HG02943 (cell line): ENCODE measurements at regions not wholly inside any gene's neighbourhood (a gene's known extent, or its start where the extent isn't known, plus 50 kb on each side); places are given as distances from the start of the nearest gene placed in this dataset.
"Not testable (repeated sequence)": the region's sequence is repeated elsewhere in the genome, so short reads cannot be mapped to it uniquely, and the experiment has no call there.

Source experiments
- ATAC-seq: cut with Tn5 transposase; IDR thresholded peaks from one replicate; pipeline ENCODE4 v1.9.1; 2021; ENCODE audit warnings: mild to moderate bottlenecking, low read depth, moderate library complexity; ENCODE audit not compliant: unreplicated experiment

DNA sequence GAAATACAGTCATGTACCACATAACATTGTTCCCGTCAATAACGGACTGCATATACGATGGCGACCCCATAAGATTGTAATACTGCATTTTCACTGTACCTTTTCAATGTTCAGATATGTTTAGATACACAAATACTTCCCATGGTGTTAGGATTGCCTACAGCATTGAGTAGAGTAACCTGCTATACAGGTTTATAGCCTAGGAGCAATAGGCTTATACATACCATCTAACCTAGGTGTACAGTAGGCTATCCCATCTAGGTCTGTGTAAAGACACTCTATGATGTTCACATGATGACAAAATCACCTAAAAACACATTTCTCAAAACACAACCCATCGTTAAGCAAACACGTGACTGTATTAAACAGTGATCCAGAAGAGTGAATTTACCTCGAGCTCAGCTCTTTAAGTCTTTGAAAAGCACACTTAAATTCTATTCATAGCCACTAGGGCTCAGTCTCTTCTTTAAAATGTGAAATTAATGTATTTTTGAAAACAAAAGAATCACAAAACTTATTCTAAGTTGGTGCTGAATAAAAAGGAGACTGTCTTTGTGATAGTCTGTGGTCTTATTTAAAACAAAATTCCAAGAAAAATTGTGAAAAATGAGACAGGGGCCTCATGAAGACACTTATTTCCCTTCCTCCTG, 239.1 kb upstream of the ARID2 start:
- ATAC-seq: no peak

DNA sequence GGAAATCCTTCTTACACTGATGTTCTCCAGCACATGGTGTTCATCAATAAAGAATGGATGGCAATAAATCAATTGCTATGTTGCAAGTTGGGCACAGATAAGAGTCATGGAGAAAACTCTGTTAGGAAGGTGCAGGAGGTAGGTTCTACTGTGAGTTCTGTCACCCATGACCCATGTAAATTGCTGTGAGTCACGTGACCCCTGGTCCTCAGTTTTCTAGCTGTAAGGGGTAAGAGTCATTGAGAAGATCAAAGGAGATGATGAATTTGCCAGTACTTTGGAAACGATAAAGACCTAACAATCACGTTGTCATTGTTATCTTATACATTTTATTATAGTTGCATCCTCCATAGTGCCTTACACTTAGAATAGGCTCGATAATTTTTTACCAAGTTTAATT, 235.2 kb upstream of the ARID2 start:
- ATAC-seq: no peak

- no peak for ATAC-seq
These were observed 230.9 kb upstream of the ARID2 start for GRCh38 chr12:45498645-45499044.

GRCh38 chr12:45502481-45503128, 226.9 kb upstream of the ARID2 start:
- no peak for ATAC-seq

GRCh38 chr12:45503899-45504298, 225.6 kb upstream of the ARID2 start:
- no peak for ATAC-seq

GRCh38 chr12:45504316-45505010, 225.0 kb upstream of the ARID2 start:
- no peak for ATAC-seq

DNA sequence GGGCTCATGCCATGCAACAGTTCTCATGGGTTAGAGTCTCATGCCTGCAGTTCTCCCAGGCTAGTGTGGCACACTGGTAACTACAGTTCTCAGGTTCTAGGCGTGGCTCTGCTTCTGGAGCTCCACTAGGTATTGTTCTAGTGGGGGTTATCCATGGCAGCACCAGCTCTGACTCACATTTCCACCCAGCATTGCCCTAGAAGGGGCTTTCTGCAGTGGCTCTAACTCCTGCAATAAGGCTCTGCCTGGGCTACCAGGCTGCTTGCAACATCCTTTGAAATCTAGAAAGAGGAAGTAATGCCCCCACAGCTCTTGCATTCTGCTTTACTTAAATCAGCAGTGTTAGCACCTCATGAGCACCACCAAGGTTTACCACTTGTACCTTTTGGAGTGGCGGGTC, 220.3 kb upstream of the ARID2 start:
- no peak for ATAC-seq

GRCh38 chr12:45509621-45510020, 219.9 kb upstream of the ARID2 start:
- no peak for ATAC-seq

DNA sequence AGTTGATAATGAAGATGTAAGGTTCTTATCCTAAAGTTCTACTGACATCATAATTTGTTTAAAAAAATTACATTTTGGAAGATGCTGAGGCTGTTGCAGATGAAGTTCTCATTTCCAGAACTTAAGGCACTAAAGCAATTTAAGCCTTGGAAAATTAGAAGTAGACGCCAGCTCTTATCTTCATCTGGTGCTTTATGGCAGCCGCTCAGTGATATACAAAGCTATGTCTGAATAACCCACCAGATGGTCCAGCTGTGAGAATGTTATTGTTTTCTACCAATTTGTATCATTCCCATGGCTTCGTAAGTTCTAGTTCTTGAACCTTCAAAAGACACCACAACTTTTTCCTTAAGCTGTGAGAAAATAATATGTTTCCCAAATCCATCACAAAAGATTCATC, 212.1 kb upstream of the ARID2 start:
- no peak for ATAC-seq

- no peak for ATAC-seq
These were observed 210.9 kb upstream of the ARID2 start for GRCh38 chr12:45518291-45519235.

- no peak for ATAC-seq
These were observed 207.3 kb upstream of the ARID2 start for GRCh38 chr12:45522227-45522626.

- ATAC-seq: not testable (repeated sequence)
These were observed 202.7 kb upstream of the ARID2 start for GRCh38 chr12:45526823-45527222.

DNA sequence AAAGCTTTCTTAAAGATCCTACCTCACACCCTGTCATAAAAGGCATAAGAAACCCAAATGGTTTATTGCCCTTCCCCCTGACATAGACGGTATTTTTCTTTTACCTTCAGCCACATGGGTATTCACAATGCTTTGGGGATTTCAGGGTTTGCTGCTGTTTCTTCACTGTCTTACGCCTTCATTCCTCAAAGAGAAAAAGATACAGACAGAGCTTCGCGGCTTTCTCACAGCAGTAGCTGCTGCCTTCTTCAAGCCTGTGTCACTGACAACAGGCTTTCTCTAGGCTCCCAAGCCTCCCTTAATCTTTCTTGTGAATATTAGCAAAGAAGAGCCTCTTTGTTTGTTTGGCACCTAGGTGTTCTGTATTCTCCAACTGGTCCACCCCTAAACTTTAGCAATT, 197.4 kb upstream of the ARID2 start:
- ATAC-seq: no peak

- no peak for ATAC-seq
These were observed 193.8 kb upstream of the ARID2 start for GRCh38 chr12:45535610-45536180.

GRCh38 chr12:45536284-45536683, 193.2 kb upstream of the ARID2 start:
- ATAC-seq: no peak

GRCh38 chr12:45540661-45541341, 188.7 kb upstream of the ARID2 start:
- ATAC-seq: no peak

DNA sequence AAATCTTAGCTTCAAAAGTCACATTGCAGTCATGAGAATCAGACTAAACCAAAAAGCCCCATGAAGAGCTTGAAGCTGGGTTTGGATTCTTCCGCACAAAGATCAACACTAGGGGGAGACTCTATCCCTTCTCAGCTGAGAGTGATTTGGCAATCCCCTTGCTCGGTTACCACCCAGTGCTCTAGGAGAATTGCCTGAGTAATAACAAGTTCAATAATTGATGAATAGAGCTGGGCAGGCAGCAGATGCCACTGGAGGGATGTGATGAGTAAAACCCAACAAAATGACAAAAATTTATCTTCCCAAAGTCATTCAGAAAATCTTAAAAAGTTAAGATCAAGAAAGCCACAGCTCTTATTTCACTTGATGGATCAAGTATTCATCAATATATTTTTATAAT, 185.6 kb upstream of the ARID2 start:
- peak; percentile 79 for ATAC-seq

DNA sequence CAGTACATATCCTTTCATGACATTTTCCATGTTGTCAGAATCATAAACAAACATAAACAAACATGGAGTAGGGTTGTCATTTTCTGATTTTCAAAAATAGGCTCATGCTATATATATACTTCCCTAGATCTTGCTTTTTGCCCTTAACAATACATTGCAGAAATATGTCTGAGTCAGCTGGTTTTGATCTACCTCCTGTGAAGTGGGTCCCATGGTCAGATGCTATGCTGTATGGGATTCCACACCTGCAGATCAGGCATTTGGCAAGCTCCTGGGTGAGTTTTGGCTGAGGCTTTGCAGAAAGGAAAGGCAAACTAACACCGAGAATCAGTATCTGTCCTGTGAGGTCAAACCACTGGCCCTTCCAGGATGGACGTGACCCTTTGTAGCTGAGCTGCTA, 183.0 kb upstream of the ARID2 start:
- ATAC-seq: no peak

DNA sequence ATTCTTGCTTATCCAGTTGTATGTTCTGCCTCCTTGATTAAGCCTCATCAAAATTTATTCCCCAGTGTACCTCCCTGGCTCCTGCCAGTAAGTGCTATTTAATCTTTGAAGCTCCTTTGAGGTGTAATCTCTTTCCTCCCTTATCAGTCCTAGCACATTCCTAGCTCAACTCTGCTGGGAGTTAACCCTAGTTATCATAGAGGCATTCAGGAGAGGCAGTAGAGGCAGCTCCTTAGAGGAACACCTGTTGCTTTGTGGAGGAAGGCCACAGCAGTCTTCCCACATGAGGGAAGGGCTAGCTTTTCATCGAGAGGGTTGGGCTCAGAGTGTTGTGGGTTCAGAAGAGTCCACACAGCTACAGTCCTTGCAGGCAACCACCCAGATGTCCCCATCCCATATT, 182.4 kb upstream of the ARID2 start:
- no peak for ATAC-seq

DNA sequence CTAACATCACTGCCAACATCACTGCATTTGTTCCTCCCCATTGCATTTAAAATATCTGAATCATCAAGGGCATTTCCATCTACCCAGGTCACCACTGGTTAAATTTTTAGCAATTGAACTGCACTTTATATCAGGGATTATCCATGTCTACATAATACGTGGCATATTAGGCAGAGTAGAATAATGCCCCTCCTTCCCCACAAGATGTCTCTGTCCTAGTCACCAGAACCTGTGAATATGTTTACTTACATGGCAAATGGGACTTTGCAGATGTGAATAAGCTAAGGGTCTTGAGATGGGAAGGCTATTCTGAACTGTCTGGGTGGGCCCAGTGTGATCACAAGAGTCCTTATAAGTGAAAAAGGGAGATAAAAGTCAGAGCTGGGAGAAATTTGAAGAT, 181.7 kb upstream of the ARID2 start:
- no peak for ATAC-seq
